ENCODE measurements at regions not wholly inside any gene's neighbourhood (a gene's known extent, or its start where the extent isn't known, plus 50 kb on each side); places are given as distances from the start of the nearest gene placed in this dataset.
A peak's percentile ranks its signal among the peaks of the same experiment; 100 is the strongest.

GRCh38 chr14:65153101-65153500 is 50.8 kb upstream of the MAX start:
- intact Hi-C loops (cut with DNase I): no loop called here
- Histone ChIP-seq H3K36me3 (ENCODE audit: insufficient read depth in 1 of 2, low read depth in 1 of 2) (no peaks in the 10 kb centered on the region), H3K4me1 (peaks cover 10% of the 10 kb centered on the region), H3K27ac (no peak overlapping the region), H3K27me3 (ENCODE audit: insufficient read depth in 3 of 3, low read length in 2 of 3) (no peaks in the 10 kb centered on the region), H3K9me3 (no peaks in the 10 kb centered on the region), H3K4me3 (no peak overlapping the region)
- no peak for TF ChIP-seq CTCF (IDR thresholded peaks at IDR 0.05)
- ATAC-seq: no peak
- DNase-seq: no peak
- WGBS, 3 donors: 24 to 44% (median 35%) methylated on average over 11 of the region's 11 CpGs

- Histone ChIP-seq H3K9me3 (no peaks in the 10 kb centered on the region), H3K27ac (peak overlapping the region; percentile 64), H3K4me1 (peaks cover 10% of the 10 kb centered on the region), H3K36me3 (ENCODE audit: insufficient read depth in 1 of 2, low read depth in 1 of 2) (no peaks in the 10 kb centered on the region), H3K27me3 (ENCODE audit: insufficient read depth in 3 of 3, low read length in 2 of 3) (no peaks in the 10 kb centered on the region), H3K4me3 (peak overlapping the region; percentile 45)
- DNase-seq (peak; percentile 40 to 71), ATAC-seq (peak; percentile 59 to 87 (median 76))
- TF ChIP-seq CTCF (IDR thresholded peaks at IDR 0.05): no peak
- intact Hi-C loops (cut with DNase I): loop anchor here in 1 of 2 donors (5.0 kb wide), 1 partner anchor 169 kb away; the partner anchor contains the start of gene FNTB
- WGBS, 3 donors: 19 to 37% (median 33%) methylated on average over 15 of the region's 15 CpGs
Measured at GRCh38 chr14:65156568-65157366, 54.5 kb upstream of the MAX start.

GRCh38 chr14:65159281-65160062 is 57.2 kb upstream of the MAX start:
- no peaks in the 10 kb centered on the region for H3K9me3 ChIP-seq
- intact Hi-C loops (cut with DNase I): loop anchor here (5.0 kb wide), 2 partner anchors 172 to 213 kb away; partner anchors contain the start of gene FNTB (in 1 of the 2)
- no peak for TF ChIP-seq CTCF (IDR thresholded peaks at IDR 0.05)
- no peak overlapping the region for H3K27ac ChIP-seq
- DNase-seq (no peak), ATAC-seq (no peak)
- H3K4me3 ChIP-seq: no peak overlapping the region
- H3K4me1 ChIP-seq: peaks cover 10% of the 10 kb centered on the region
- no peaks in the 10 kb centered on the region for H3K27me3 ChIP-seq (ENCODE audit: insufficient read depth in 3 of 3, low read length in 2 of 3)
- WGBS, 3 donors: 90 to 93% (median 90%) methylated on average over 4 of the region's 4 CpGs
- no peaks in the 10 kb centered on the region for H3K36me3 ChIP-seq (ENCODE audit: insufficient read depth in 1 of 2, low read depth in 1 of 2)

GRCh38 chr14:65160091-65160490 is 57.8 kb upstream of the MAX start:
- ATAC-seq: no peak
- DNase-seq: no peak
- Histone ChIP-seq H3K4me1 (peaks cover 10% of the 10 kb centered on the region), H3K27me3 (ENCODE audit: insufficient read depth in 3 of 3, low read length in 2 of 3) (no peaks in the 10 kb centered on the region), H3K4me3 (no peak overlapping the region), H3K9me3 (no peaks in the 10 kb centered on the region), H3K27ac (no peak overlapping the region), H3K36me3 (ENCODE audit: insufficient read depth in 1 of 2, low read depth in 1 of 2) (no peaks in the 10 kb centered on the region)
- WGBS, 3 donors: 91 to 94% (median 91%) methylated on average over 2 of the region's 2 CpGs
- no peak for TF ChIP-seq CTCF (IDR thresholded peaks at IDR 0.05)
- intact Hi-C loops (cut with DNase I): loop anchor here in 1 of 2 donors (5.0 kb wide), 1 partner anchor 212 kb away; no protein-coding TSS in a partner anchor

Data from psoas muscle (tissue), 7 donors.